A549 (cell line): ENCODE measurements at regions not wholly inside any gene's neighbourhood (a gene's known extent, or its start where the extent isn't known, plus 50 kb on each side); places are given as distances from the start of the nearest gene placed in this dataset.

Source experiments
- ATAC-seq, 2 experiments: fragments of 200-7000 bp in 1 of 2; fragments of >200 bp in 1 of 2; cut with Nextera tagmentation in 1 of 2; cut with Tn5 transposase in 1 of 2; 3 replicates each; pipeline versions ENCODE4 v1.8.0 to v1.9.1; 2018 to 2020; ENCODE audit warnings: mild to moderate bottlenecking in 1 of 2, moderate library complexity in 1 of 2
- CTCF ChIA-PET: fragments of 300-600 bp; sonication (Branson Sonifier 250); formaldehyde crosslinking; extraction: SDS; loops from one replicate; lab custom pipeline; 2021; ENCODE audit warnings: antibody characterized with exemption, inconsistent platforms; lab: Yijun Ruan, JAX
- POLR2A ChIA-PET: fragments of 350-600 bp; formaldehyde crosslinking; extraction: SDS; loops from one replicate; lab custom pipeline; 2021; ENCODE audit warnings: antibody characterized with exemption, inconsistent platforms; lab: Yijun Ruan, JAX
- DNase-seq, 2 experiments: peaks; one replicate each; pipeline versions ENCODE4 v3.0.0 to v3.0.0-alpha.2; 2011 to 2016; ENCODE audit warnings: low read depth in 1 of 2, low spot score in 1 of 2
- FAIRE-seq: peaks from 2 replicates; lab custom pipeline; 2011; peaks lifted over from hg19 to GRCh38; lab: Jason Lieb, UNC
- H3K27ac ChIP-seq, 2 experiments: fragments of >200 bp; sonication (Bioruptor Twin); formaldehyde crosslinking; 3 replicates each; pipeline ENCODE4 v1.5.1; 2016 to 2017
- H3K4me1 ChIP-seq: fragments of >200 bp; sonication (Bioruptor Twin); formaldehyde crosslinking; 3 replicates; pipeline ENCODE4 v1.6.1; 2016
- H3K4me2 ChIP-seq: fragments of >200 bp; sonication (Bioruptor Twin); formaldehyde crosslinking; 3 replicates; pipeline ENCODE4 v1.6.1; 2016
- H3K4me3 ChIP-seq: fragments of >200 bp; sonication (Bioruptor Twin); formaldehyde crosslinking; 3 replicates; pipeline ENCODE4 v1.5.1; 2016
- H3K9me3 ChIP-seq: fragments of >200 bp; sonication (Bioruptor Twin); formaldehyde crosslinking; 3 replicates; pipeline ENCODE4 v1.6.1; 2016
- CEBPB ChIP-seq, 2 experiments: fragments of >200 bp in 1 of 2; sonication (Bioruptor Twin) in 1 of 2; formaldehyde crosslinking in 1 of 2; IDR thresholded peaks; 2 replicates each; pipeline ENCODE4 v1.6.1; 2012 to 2016
- CHD2 ChIP-seq: fragments of 150-350 bp; IDR thresholded peaks from 2 replicates; pipeline ENCODE4 v1.6.1; 2014; ENCODE audit warnings: low read length; ENCODE audit not compliant: partially characterized antibody
- EP300 ChIP-seq, 2 experiments: fragments of >200 bp; sonication (Bioruptor Twin); formaldehyde crosslinking; IDR thresholded peaks; 2 replicates in 1 of 2; 3 replicates in 1 of 2; pipeline ENCODE4 v1.6.1; 2016 to 2017
- FOSL2 ChIP-seq, 2 experiments: fragments of 450-650 bp in 1 of 2; fragments of >200 bp in 1 of 2; sonication (Bioruptor Twin) in 1 of 2; formaldehyde crosslinking; IDR thresholded peaks; 2 replicates each; pipeline versions ENCODE4 v1.5.0 to v1.6.1; 2016 to 2020; ENCODE audit warnings: mild to moderate bottlenecking in 1 of 2, moderate library complexity in 1 of 2
- GATA3 ChIP-seq: IDR thresholded peaks from 2 replicates; pipeline ENCODE4 v1.6.1; 2012; ENCODE audit warnings: borderline replicate concordance
- HOXB13 ChIP-seq: fragments of 250-450 bp; sonication (Bioruptor Pico); IDR thresholded peaks from 2 replicates; pipeline ENCODE4 v1.5.0; 2020; ENCODE audit warnings: low read depth, mild to moderate bottlenecking, moderate library complexity
- HOXB5 ChIP-seq: fragments of 250-450 bp; sonication (Bioruptor Pico); IDR thresholded peaks from 2 replicates; pipeline ENCODE4 v1.5.0; 2020; ENCODE audit warnings: mild to moderate bottlenecking, moderate library complexity
- JUNB ChIP-seq: fragments of >200 bp; sonication (Bioruptor Twin); formaldehyde crosslinking; IDR thresholded peaks from 2 replicates; pipeline ENCODE4 v1.6.1; 2016
- MAFK ChIP-seq: fragments of 450-650 bp; IDR thresholded peaks from 2 replicates; pipeline ENCODE4 v1.6.1; 2014; ENCODE audit not compliant: partially characterized antibody
- MAZ ChIP-seq: fragments of 150-350 bp; IDR thresholded peaks from 2 replicates; pipeline ENCODE4 v1.6.1; 2014; ENCODE audit warnings: antibody characterized with exemption, low read depth, low read length, borderline replicate concordance
- NR3C1 ChIP-seq: fragments of >200 bp; sonication (Bioruptor Twin); formaldehyde crosslinking; IDR thresholded peaks from 3 replicates; pipeline ENCODE4 v1.6.1; 2017
- RARB ChIP-seq: fragments of 250-450 bp; sonication (Bioruptor Pico); IDR thresholded peaks from 2 replicates; pipeline ENCODE4 v1.8.0; 2021; ENCODE audit warnings: mild to moderate bottlenecking, moderate library complexity
- RCOR1 ChIP-seq: fragments of 150-350 bp; IDR thresholded peaks from 2 replicates; pipeline ENCODE4 v1.6.1; 2014; ENCODE audit warnings: antibody characterized with exemption, low read length, low read depth
- RNF2 ChIP-seq: fragments of 200-600 bp; sonication (generic); IDR thresholded peaks from 2 replicates; pipeline ENCODE4 v1.6.1; 2016; ENCODE audit warnings: low read depth, mild to moderate bottlenecking, antibody characterized with exemption, moderate library complexity, borderline replicate concordance
- SMC3 ChIP-seq: fragments of >200 bp; sonication (Bioruptor Twin); formaldehyde crosslinking; IDR thresholded peaks from 3 replicates; pipeline ENCODE4 v1.6.1; 2018; ENCODE audit warnings: inconsistent platforms
- ZNF302 ChIP-seq: fragments of 250-450 bp; sonication (Bioruptor Pico); IDR thresholded peaks from 2 replicates; pipeline ENCODE4 v1.9.0; 2021; ENCODE audit warnings: inconsistent platforms, mild to moderate bottlenecking, moderate library complexity
- ZSCAN20 ChIP-seq: fragments of 250-450 bp; sonication (Bioruptor Pico); IDR thresholded peaks from 2 replicates; pipeline ENCODE4 v1.8.0; 2022; ENCODE audit warnings: mild to moderate bottlenecking, moderate library complexity
- WGBS: methylation state at CpG from one replicate; pipeline ENCODE4 v1.1.6; 2017; ENCODE audit errors: missing lambda C conversion rate; 5-methylcytosine and 5-hydroxymethylcytosine counted together
- TF ChIP-seq, protein P1 (sequence below): fragments of 450-650 bp; IDR thresholded peaks from 2 replicates; pipeline ENCODE4 v1.6.1; 2014; ENCODE audit warnings: antibody characterized with exemption
- TF ChIP-seq, protein P2 (sequence below): fragments of 250-450 bp; sonication (Bioruptor Pico); IDR thresholded peaks from 2 replicates; pipeline ENCODE4 v1.5.0; 2021; ENCODE audit warnings: mild to moderate bottlenecking, moderate library complexity, borderline replicate concordance
- TF ChIP-seq, protein P3 (sequence below): fragments of >200 bp; sonication (Bioruptor Twin); formaldehyde crosslinking; IDR thresholded peaks from 3 replicates; pipeline ENCODE4 v1.5.1; 2016
- TF ChIP-seq, protein P4 (sequence below): IDR thresholded peaks from 2 replicates; pipeline ENCODE4 v1.6.1; 2012

DNA sequence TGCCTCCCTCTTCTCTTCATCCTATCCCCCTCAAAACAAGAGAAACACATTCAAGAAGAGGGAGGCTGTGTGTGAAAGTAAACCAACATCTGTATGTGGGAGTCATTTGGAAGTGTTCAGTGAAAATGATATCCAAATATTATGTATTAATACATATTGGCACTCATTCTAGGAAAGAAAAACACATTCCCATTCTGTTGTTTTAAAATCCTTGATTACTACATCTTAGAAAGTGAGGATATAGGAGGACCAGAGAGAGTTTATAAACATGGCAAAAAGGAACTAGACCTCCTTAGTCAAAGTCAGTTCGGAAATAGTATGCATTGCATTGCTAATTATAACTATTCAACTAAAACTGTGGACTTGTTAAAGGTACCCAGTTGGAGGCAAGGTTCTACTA, 786.6 kb downstream of the ADGRL2 start:
- no peak for DNase-seq
- H3K4me1 ChIP-seq, result no peaks in the 10 kb centered on the region
- H3K4me2 ChIP-seq, result no peak overlapping the region
- ChIA-PET POLR2A (no interaction called here), CTCF (no interaction called here)
- no peak overlapping the region for H3K4me3 ChIP-seq
- no peak for ATAC-seq
- no peak for FAIRE-seq
- H3K27ac ChIP-seq, result no peak overlapping the region
- WGBS, result 0% methylated on average over 1 of the region's 1 CpG
- TF ChIP-seq EP300 (IDR thresholded peaks at IDR 0.05) (no peak), GATA3 (no peak), ZNF302 (no peak), CHD2 (no peak), ZSCAN20 (CRISPR knock-in tag) (no peak)
- TF ChIP-seq, protein P1, sequence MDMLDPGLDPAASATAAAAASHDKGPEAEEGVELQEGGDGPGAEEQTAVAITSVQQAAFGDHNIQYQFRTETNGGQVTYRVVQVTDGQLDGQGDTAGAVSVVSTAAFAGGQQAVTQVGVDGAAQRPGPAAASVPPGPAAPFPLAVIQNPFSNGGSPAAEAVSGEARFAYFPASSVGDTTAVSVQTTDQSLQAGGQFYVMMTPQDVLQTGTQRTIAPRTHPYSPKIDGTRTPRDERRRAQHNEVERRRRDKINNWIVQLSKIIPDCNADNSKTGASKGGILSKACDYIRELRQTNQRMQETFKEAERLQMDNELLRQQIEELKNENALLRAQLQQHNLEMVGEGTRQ, result no peak
- H3K9me3 ChIP-seq, result no peaks in the 10 kb centered on the region

DNA sequence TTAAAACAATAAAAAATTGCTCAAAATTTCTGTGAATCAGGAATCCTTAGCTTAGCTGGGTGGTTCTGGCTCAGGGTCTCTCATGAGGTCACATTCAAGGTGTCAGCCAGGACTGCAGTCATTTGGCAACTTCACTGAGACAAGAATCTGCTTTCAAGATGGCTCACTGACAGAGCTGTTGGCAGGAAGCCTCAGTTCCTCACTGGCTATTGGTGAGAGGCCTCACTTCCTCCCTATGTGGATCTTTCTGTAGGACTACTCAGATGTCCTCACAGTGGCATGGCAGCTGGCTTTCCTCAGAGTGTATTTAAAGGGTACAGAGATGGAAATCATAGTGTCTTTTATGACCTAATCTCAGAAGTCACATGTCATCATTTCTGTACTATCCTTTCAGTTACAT, 785.7 kb downstream of the ADGRL2 start:
- no peak overlapping the region for H3K27ac ChIP-seq
- no peaks in the 10 kb centered on the region for H3K4me1 ChIP-seq
- H3K9me3 ChIP-seq, result no peaks in the 10 kb centered on the region
- POLR2A ChIA-PET, result no interaction called here
- TF ChIP-seq JUNB (no peak), MAFK (no peak), RNF2 (no peak), RCOR1 (no peak), CEBPB (IDR thresholded peaks at IDR 0.05) (no peak), FOSL2 (IDR thresholded peaks at IDR 0.05) (no peak), FOSL2 (CRISPR knock-in tag; IDR thresholded peaks at IDR 0.05) (no peak), RARB (CRISPR knock-in tag) (no peak), HOXB13 (CRISPR knock-in tag) (no peak)
- FAIRE-seq, result no peak
- no peak for DNase-seq
- no peak overlapping the region for H3K4me2 ChIP-seq
- H3K4me3 ChIP-seq, result no peak overlapping the region
- CTCF ChIA-PET, result no interaction called here
- no peak for ATAC-seq

DNA sequence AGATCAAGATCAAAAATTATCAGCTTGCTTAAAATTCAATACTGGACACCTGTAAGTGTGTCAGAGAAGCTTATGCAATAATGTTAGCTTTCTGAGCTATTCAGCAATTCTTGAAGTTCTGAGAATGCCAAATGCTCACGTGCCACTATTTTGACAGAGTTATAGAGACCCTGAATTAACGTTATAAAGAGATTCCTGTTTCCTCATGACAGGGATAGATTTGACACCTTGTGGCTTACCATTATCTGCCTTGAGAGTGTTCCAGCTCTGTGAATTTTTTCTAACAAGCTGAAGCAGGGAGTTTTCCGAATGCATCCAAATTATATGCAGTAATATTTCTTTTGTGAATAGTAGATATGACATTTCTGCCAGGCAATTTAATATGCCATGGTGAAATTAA, 781.6 kb downstream of the ADGRL2 start:
- no peaks in the 10 kb centered on the region for H3K4me1 ChIP-seq
- TF ChIP-seq, protein P2, sequence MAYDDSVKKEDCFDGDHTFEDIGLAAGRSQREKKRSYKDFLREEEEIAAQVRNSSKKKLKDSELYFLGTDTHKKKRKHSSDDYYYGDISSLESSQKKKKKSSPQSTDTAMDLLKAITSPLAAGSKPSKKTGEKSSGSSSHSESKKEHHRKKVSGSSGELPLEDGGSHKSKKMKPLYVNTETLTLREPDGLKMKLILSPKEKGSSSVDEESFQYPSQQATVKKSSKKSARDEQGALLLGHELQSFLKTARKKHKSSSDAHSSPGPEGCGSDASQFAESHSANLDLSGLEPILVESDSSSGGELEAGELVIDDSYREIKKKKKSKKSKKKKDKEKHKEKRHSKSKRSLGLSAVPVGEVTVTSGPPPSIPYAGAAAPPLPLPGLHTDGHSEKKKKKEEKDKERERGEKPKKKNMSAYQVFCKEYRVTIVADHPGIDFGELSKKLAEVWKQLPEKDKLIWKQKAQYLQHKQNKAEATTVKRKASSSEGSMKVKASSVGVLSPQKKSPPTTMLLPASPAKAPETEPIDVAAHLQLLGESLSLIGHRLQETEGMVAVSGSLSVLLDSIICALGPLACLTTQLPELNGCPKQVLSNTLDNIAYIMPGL (CRISPR knock-in tag), result no peak
- TF ChIP-seq HOXB13 (CRISPR knock-in tag) (no peak), HOXB5 (CRISPR knock-in tag) (no peak), ZNF302 (no peak), RCOR1 (no peak), SMC3 (no peak), NR3C1 (no peak), MAZ (no peak), GATA3 (no peak)
- TF ChIP-seq, protein P3, sequence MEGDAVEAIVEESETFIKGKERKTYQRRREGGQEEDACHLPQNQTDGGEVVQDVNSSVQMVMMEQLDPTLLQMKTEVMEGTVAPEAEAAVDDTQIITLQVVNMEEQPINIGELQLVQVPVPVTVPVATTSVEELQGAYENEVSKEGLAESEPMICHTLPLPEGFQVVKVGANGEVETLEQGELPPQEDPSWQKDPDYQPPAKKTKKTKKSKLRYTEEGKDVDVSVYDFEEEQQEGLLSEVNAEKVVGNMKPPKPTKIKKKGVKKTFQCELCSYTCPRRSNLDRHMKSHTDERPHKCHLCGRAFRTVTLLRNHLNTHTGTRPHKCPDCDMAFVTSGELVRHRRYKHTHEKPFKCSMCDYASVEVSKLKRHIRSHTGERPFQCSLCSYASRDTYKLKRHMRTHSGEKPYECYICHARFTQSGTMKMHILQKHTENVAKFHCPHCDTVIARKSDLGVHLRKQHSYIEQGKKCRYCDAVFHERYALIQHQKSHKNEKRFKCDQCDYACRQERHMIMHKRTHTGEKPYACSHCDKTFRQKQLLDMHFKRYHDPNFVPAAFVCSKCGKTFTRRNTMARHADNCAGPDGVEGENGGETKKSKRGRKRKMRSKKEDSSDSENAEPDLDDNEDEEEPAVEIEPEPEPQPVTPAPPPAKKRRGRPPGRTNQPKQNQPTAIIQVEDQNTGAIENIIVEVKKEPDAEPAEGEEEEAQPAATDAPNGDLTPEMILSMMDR, result no peak
- TF ChIP-seq, protein P4, sequence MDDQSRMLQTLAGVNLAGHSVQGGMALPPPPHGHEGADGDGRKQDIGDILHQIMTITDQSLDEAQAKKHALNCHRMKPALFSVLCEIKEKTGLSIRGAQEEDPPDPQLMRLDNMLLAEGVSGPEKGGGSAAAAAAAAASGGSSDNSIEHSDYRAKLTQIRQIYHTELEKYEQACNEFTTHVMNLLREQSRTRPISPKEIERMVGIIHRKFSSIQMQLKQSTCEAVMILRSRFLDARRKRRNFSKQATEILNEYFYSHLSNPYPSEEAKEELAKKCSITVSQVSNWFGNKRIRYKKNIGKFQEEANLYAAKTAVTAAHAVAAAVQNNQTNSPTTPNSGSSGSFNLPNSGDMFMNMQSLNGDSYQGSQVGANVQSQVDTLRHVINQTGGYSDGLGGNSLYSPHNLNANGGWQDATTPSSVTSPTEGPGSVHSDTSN, result no peak
- TF ChIP-seq, all 56 proteins: peak for 0
- no peak overlapping the region for H3K4me2 ChIP-seq
- ATAC-seq (no peak), FAIRE-seq (no peak), DNase-seq (no peak)
- no peak overlapping the region for H3K4me3 ChIP-seq
- no peaks in the 10 kb centered on the region for H3K9me3 ChIP-seq
- WGBS, result 4% methylated on average over 3 of the region's 3 CpGs
- ChIA-PET POLR2A (no interaction called here), CTCF (no interaction called here)
- no peak overlapping the region for H3K27ac ChIP-seq
